NOMO-1 treated with DMSO at 0.1 percent for 48 hours (cell line): ENCODE measurements at regions not wholly inside any gene's neighbourhood (a gene's known extent, or its start where the extent isn't known, plus 50 kb on each side); places are given as distances from the start of the nearest gene placed in this dataset.
A peak's percentile ranks its signal among the peaks of the same experiment; 100 is the strongest.

Source experiments
- DNase-seq: peaks from one replicate; lab custom pipeline; 2025; ENCODE audit not compliant: unreplicated experiment; lab: John Stamatoyannopoulos, UW

DNA sequence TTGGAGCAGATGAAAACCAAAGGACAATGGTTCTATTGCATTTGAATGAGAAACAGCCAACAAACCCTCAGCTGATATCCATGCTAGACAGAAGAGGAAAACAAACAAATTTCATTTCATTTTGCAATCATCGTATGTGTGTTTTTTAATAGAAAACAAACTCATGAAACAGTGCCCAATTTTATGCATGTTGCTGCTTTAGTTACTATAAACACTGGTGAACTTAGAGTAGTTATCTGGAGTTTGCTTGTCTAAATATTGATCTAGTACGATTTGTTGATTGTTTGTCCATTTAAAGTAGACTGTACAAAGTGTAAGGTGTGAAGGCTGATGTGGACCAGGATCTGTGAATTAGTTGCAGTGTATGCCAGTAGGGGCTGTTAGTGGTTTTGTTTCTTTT is 166.6 kb downstream of the KITLG start:
- no peak for DNase-seq

DNA sequence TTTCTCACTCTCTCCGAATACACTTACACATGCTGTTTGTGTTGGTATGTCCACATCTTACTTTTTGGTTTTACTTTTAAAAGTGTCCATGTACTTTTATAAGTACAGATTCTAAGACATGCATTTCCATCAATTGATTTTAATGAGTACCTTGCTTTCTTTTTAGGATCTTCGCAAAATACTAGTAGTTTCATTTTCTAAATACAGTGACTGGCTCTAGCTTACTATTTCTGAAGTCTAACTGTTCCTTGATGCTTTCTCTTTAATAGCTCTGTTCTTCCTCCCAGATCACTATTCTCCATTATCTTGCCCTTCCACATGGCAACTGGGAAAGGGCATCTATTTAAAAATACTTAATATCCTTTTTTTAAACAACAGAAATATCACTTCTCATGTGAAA is 164.1 kb downstream of the KITLG start:
- no peak for DNase-seq

DNA sequence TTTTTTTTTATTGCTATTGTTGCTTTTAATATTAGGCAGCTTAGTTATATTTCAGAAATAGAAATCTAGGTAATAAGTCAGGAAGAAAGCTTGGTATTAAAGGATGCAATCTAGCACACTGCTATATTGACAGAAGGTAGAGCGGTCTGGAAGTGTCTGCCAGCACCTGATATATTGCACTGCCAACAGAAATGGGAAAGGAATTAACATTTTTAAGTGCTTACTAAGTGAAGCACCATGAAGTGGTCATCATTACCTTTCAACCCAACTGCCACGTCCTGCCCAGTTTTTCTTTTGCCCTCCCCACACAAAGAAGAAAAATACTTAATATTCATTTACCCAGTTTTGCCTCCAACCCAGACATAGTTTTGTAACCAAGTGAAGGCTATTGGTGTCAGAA is 163.5 kb downstream of the KITLG start:
- no peak for DNase-seq

DNA sequence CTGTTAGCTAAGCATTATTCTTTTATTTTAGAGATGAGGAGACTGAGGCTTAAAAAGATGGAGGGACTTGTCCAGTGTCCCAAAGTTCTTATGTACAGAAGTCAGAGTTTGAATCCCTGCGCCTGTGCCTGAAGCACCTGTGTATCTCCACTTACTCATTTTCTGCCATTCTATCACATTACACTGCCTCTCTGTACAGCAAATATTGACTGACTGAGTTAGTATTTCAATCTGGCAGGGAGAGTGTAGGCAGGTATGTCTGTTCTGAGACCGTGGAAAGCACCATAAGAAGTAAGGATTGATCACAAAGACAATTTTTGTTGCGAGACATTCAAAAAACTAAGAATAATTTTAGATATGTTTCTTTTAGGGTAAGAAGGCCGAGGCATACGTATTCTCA is 162.7 kb downstream of the KITLG start:
- DNase-seq, result no peak

DNA sequence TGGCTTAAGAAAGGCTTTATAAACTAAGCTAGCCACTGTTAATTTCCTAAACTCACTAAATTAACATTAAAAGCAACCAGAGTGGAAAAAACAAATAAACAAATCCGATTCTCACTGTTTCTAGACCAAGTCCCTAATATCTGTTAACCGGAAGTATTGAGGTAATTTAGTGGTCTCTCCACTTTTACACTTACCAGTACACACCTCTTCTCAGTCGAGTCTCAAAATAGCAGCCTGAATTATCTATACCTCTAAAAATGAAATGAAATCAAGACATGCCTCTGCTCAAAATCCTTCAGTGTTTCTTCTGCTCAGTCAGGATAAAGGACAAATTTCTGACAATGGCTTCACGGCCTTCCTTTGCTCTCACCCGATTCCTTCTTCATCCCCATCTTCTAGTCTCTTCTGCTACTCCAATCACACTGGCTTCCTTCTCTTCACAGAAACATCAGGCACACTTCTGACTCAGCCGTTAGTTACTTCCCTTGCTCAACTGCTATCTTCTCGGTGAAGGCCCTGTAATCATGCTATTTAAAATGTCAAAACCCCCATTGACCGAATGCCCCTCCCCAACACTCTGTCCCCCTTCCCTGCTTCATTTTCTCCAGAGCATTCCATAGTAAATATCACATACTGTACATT is 161.3 kb downstream of the KITLG start:
- peak; percentile 37 for DNase-seq

DNA sequence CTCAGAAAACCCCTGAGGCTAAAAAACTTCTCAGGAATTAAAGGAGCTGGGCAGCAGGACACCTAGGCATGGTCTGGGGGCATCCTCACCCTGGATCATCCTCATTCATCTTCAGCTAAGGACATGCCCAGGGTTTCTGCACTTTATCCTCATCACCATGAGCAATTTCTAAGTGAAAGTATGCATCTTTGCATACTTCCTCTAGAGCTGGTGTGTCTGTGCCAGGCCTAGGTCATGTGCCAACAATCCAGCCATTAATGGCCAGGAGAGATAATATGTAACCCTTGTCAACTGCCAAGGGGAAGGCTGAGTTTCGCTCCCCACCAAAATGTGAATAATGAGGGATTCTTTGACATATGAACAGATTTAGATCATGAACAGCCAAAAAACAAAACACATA is 160.5 kb downstream of the KITLG start:
- DNase-seq, result no peak

DNA sequence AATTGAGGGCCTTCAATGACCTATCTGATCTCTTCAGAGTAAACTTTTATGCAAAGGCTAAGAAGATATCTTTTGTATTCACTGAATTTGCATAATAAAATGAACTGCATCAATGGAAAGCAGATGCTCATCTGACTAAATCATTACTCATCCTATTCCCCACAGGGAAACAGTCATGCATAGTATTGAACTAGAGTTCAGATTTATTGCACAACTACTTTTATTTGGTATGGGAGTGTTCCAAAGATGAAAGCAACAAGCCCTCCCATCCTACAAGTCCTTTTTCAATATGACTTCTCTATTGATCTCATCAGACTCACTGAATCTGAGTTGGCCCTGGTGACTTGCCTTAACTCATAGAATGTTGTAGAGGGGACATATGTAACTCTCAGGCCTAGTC is 159.8 kb downstream of the KITLG start:
- DNase-seq, result no peak

DNA sequence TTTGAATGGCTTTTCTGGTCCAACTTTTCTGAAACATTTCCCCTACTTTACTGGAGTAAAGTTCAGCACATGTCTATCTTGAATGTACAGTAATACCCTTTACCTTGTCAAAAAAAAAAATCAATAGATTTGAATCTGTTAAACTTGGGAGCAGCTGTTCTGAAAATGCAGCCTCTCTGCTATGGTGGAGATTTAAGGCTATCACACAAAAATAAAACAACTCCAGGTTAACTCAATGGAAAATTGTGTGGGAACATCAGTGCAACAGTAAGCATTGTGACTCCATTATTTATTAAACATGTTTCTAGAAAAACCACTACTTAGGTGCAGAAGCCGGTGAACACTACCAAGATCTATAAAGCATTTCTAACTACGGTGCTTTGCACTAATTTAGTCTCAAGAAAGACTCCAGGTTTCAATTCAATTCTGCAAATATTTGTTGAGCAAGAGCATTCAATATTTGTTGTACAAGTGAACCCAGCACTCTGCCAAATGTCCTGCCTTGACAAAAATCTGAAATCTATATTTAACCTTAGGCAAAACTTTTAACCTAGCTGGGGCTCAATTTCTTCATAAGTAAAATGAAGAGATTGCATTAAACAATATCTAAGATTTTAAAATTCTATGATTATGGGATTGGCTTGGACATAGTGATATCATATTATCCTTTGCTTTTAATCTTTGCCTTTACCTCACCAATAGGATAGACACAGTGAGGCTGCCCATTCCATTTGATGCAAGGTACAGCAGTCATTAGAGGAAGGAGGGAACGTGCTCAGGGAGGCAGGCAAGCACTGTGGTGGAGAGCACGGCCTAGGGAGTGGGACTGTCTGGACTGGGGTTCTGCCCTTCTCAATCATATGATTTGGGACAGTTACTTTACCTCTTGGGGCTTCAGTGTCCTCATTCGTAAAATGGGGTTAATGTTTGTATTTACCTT is 155.2 kb downstream of the KITLG start:
- no peak for DNase-seq

DNA sequence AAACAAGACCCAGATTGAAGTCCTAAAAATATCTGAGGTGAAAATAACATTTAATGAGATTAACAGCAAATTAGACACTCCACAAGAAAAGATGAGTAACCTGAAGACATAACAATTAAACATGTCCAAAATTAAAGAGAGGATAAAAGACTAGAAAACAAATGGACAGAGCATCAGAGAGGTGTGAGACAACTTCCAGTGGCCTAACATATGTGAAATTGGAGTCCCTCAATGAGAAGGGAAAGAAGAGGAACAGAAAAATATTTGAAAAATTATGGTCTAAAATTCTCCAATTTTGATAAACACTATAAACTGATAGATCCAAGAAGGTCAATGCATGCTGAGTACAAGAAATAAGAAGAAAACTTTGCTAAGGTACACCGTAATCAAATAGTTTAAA is 151.9 kb downstream of the KITLG start:
- DNase-seq, result no peak

DNA sequence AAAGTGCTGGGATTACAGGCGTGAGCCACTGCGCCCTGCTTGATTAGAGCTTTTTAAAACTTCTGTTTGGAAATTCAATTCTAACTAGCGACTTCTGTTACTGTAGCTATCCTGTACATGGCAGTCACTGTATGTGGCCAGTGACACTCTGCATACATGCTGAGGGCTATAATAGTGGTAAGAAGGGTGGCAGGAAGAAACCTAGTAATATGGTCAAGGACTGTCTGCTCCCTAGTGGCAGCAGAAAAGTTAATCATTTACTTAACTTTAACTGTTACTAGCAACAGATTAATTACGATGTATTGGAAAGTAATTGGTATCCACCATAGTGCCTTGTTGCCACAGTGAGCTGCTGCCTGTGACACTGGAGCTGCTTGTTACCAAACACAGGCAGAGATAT is 149.0 kb downstream of the KITLG start:
- DNase-seq, result no peak

DNA sequence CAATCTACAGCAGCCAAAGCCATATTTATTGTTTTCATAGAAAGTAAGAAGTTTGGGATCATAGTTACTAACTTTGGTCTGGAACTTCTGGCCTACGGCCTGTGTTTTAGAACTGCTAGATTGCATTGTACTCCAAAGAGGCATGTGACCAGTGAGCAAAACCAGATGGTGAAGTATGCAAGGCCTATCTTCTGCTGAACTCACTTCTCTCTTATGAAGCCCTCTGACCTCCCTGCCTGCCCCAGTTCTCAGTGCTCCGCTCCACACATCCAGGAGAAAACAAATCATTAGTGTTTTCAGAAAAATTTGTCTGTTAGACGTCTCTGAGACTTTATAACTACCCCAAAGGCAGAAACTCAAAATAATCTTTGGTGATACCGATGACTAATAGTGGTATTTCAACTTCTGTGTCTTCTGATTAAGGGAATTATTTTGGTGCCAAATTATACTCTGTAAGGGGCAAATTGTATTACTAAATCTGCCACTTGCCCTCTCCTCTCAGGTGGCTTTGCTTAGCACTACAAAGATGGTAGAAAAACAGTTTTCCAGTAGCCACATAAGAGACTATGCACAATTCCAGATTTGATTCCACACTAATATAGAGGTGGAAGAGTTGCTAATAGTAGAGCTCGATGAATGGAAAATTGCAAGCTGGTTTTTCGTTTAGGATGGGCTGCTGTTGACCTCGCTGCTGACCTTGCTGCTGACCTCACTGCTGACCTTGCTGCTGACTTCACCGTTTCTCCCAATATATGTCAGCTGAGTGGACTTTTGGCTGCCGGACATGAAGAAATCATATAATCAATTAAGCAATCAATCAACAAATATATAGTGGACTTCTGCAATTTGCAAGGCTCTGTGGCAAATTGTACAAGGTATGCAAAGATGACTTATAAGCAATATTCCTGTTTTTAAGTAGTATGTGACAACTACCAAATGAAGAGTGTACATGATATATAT is 147.5 kb downstream of the KITLG start:
- no peak for DNase-seq

DNA sequence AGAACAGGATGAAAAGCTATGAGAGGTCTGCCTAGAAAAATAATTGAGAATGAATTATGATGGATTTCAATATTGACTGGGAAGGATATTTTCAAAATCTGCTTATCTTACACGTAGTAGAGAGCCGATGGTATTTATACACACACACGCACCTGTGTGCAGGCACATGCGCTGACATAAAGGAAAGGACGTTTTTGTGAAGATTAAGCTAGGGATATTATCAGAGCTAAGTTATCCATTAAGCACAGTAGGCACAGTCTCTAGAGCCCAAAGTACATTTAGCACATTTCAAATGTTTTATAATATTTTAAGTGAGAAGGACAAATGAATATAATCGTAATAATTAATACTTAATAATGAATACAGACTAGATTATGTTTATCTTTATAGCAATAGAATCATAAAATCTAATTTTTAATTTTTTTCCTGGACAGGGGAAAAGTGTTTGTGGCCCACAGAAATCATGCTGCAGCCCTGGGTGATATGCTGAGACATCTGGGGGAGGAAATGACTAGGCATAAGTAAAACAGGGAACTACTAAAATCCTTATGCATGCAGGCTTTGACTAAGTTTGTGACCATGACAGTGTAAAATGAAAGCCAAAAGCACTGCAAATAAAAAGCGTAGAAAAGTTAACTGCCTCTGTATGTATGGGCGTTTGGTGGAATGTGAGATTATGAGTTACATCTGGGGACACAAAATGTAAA is 146.1 kb downstream of the KITLG start:
- peak; percentile 90 for DNase-seq

DNA sequence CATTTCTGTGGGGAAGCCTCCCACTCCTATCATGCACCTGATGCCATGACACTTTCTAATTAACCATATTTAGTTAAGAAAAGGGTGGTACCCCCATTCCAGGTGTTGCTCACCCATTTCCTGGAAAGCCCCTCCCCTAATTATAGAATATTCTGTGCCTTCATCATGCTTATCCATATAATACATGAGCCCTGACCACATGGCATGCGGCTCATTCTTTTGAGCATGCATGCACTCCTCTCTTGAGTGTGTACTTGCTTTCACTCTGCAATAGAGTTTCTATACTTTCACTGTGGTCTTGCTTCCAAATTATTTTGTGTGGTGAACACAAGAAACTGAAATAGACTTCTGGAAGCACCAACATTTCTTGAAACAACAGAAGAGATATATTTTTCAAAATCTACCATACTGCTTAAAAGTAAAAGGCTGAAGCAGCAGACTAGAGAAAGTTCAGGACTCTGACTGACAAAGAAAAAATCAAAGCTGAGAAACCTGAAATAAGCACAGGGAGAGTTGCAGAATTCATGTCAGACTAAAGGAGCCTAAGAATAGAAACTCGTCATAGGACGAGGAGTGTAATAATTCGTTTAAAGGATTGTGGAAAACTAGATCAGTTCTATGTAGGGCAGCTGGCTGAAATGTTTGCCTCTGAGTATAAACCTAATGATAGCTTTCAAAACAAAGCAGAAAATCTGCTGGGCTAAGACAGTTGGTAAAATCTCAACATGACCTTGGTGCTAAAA is 144.8 kb downstream of the KITLG start:
- DNase-seq, result no peak

DNA sequence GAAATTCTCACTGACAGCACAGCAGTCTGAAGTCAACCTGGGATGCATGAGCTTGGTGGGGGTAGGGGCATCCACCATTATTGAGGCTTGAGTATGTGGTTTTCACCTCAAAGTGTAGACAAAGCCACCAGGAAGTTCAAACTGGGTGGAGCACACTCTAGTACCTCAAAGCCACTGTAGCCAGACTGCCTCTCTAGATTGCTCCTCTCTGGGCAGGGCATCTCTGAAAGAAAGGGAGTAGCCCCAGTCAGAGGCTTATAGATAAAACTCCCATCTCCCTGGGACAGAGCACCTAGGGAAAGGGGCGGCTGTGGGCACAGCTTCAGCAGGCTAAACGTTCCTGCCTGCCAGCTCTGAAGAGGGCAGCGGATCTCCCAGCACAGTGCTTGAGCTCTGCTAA is 143.0 kb downstream of the KITLG start:
- no peak for DNase-seq
